Suprapubic skin (tissue), 3 donors: ENCODE measurements at regions not wholly inside any gene's neighbourhood (a gene's known extent, or its start where the extent isn't known, plus 50 kb on each side); places are given as distances from the start of the nearest gene placed in this dataset.

Experiments used
- POLR2A ChIP-seq, 2 donors: fragments of 450-650 bp; IDR thresholded peaks; one replicate each; pipeline ENCODE4 v1.6.1; 2017; ENCODE audit warnings: antibody characterized with exemption in 2 of 2, mild to moderate bottlenecking in 2 of 2, moderate library complexity in 2 of 2
- TF ChIP-seq, protein P1 (sequence below), 2 donors: fragments of 200-600 bp in 1 of 2; fragments of 450-650 bp in 1 of 2; sonication (generic) in 1 of 2; IDR thresholded peaks; one replicate each; pipeline ENCODE4 v1.5.1; 2016 to 2019; ENCODE audit warnings: antibody characterized with exemption in 2 of 2, mild to moderate bottlenecking in 1 of 2, moderate library complexity in 1 of 2

DNA sequence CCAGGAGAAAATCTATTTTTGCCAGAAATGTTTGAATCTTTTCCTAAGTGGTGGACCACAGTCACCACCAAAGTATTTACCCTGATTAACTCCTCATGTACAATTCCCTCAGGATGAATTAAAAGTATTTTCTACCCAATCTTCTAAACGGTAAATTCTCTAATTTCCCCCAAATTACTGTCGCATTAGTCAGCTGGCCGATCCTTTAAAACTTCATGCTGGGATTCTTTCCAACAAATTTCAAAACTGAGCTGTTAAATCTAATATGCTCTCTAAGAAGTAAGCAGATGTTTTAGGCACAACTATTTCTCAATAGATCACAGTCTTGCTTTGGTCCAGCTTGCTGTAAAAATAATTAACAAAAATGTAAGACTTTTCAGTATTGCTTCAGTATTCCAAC, 447.2 kb downstream of the FRK start:
- TF ChIP-seq, protein P1, sequence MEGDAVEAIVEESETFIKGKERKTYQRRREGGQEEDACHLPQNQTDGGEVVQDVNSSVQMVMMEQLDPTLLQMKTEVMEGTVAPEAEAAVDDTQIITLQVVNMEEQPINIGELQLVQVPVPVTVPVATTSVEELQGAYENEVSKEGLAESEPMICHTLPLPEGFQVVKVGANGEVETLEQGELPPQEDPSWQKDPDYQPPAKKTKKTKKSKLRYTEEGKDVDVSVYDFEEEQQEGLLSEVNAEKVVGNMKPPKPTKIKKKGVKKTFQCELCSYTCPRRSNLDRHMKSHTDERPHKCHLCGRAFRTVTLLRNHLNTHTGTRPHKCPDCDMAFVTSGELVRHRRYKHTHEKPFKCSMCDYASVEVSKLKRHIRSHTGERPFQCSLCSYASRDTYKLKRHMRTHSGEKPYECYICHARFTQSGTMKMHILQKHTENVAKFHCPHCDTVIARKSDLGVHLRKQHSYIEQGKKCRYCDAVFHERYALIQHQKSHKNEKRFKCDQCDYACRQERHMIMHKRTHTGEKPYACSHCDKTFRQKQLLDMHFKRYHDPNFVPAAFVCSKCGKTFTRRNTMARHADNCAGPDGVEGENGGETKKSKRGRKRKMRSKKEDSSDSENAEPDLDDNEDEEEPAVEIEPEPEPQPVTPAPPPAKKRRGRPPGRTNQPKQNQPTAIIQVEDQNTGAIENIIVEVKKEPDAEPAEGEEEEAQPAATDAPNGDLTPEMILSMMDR (IDR thresholded peaks at IDR 0.05) = no peak
- TF ChIP-seq POLR2A (IDR thresholded peaks at IDR 0.05) = no peak
